Vagina (tissue), 2 donors: ENCODE measurements at regions not wholly inside any gene's neighbourhood (a gene's known extent, or its start where the extent isn't known, plus 50 kb on each side); places are given as distances from the start of the nearest gene placed in this dataset.

Source experiments
- DNase-seq, 2 donors: peaks; one replicate each; pipeline ENCODE4 v3.0.0-alpha.2; 2017; ENCODE audit errors: extremely low spot score in 2 of 2
- H3K27ac ChIP-seq: fragments of 200-600 bp; sonication (generic); one replicate; pipeline ENCODE4 v1.5.1; 2019
- H3K27me3 ChIP-seq: fragments of 200-600 bp; sonication (generic); one replicate; pipeline ENCODE4 v1.5.1; 2019
- H3K36me3 ChIP-seq, 2 donors: fragments of 200-600 bp; sonication (generic); one replicate each; pipeline ENCODE4 v1.5.1; 2017 to 2019
- H3K4me1 ChIP-seq: fragments of 200-600 bp; sonication (generic); one replicate; pipeline ENCODE4 v1.5.1; 2019
- H3K4me3 ChIP-seq, 2 donors: fragments of 200-600 bp; sonication (generic); 1 replicate in 1 of 2; 2 replicates in 1 of 2; pipeline ENCODE4 v1.5.1; 2016 to 2019
- H3K9me3 ChIP-seq: fragments of 200-600 bp; sonication (generic); one replicate; pipeline ENCODE4 v1.5.1; 2019
- POLR2A ChIP-seq, 2 donors: fragments of 450-650 bp; IDR thresholded peaks; one replicate each; pipeline ENCODE4 v1.6.1; 2017; ENCODE audit warnings: antibody characterized with exemption in 2 of 2, mild to moderate bottlenecking in 2 of 2, moderate library complexity in 2 of 2
- POLR2AphosphoS5 ChIP-seq, 2 donors: sonication (generic); formaldehyde crosslinking; IDR thresholded peaks; one replicate each; pipeline ENCODE4 v1.9.0; 2017; ENCODE audit warnings: antibody characterized with exemption in 2 of 2, mild to moderate bottlenecking in 2 of 2, low read depth in 1 of 2; ENCODE audit not compliant: insufficient read depth in 1 of 2
- intact Hi-C: fragments of 100-400 bp; cut with DNase I; formaldehyde crosslinking; loops from one replicate; pipeline ENCODE4 v1.15.1; 2023
- TF ChIP-seq, protein P1 (sequence below), 3 experiments: fragments of 450-650 bp in 2 of 3; fragments of 200-600 bp in 1 of 3; sonication (generic) in 1 of 3; IDR thresholded peaks; one replicate each; pipeline ENCODE4 v1.5.1; 2017 to 2019; ENCODE audit warnings: antibody characterized with exemption in 3 of 3, mild to moderate bottlenecking in 2 of 3, moderate library complexity in 2 of 3

DNA sequence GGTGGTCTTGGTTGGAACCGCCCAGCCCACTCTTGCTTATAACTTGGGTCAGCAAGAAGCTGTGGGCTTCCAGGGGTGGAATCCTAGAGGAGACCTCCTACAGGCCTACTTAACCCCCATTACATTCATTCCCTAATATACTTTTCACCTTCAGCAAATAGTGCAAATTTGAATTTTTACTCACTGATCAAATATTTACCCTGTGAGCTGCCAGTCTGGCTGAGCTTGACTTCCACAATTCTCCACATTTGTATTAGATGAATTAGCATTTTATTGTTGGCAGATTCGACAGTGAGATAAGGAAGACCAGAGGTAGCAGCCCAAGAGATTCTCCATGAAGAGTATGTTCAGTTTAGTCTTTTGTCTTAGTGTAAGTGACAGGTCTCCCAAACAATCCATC lies 199.6 kb downstream of the BCOR start:
- TF ChIP-seq, protein P1, sequence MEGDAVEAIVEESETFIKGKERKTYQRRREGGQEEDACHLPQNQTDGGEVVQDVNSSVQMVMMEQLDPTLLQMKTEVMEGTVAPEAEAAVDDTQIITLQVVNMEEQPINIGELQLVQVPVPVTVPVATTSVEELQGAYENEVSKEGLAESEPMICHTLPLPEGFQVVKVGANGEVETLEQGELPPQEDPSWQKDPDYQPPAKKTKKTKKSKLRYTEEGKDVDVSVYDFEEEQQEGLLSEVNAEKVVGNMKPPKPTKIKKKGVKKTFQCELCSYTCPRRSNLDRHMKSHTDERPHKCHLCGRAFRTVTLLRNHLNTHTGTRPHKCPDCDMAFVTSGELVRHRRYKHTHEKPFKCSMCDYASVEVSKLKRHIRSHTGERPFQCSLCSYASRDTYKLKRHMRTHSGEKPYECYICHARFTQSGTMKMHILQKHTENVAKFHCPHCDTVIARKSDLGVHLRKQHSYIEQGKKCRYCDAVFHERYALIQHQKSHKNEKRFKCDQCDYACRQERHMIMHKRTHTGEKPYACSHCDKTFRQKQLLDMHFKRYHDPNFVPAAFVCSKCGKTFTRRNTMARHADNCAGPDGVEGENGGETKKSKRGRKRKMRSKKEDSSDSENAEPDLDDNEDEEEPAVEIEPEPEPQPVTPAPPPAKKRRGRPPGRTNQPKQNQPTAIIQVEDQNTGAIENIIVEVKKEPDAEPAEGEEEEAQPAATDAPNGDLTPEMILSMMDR (IDR thresholded peaks at IDR 0.05): no peak
- no peak for TF ChIP-seq POLR2A (IDR thresholded peaks at IDR 0.05)
- TF ChIP-seq POLR2AphosphoS5 (IDR thresholded peaks at IDR 0.05; ENCODE audit: insufficient read depth in 1 of 2, low read depth in 1 of 2): no peak

DNA sequence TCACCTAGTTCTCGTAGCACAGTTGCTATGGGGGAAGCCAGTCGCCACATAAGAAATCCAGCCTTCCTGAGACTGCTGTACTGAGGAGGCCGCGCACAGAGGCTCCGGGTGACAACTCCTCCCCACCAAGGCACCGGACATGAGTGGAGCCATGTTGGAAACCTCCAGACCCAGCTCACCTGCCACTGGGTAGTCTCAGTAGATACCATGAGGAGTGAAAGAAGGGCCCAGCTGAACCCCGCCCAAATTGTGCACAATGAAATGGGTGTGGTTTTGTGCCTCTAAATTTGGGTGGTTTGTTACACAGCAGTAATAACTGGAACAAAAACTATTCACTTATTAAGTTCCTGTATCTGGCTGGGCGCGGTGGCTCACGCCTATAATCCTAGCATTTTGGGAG lies 198.7 kb downstream of the BCOR start:
- no peak for DNase-seq
- Histone ChIP-seq H3K27ac (no peak overlapping the region), H3K4me3 (no peak overlapping the region), H3K27me3 (no peaks in the 10 kb centered on the region), H3K36me3 (no peaks in the 10 kb centered on the region), H3K4me1 (peaks cover 11% of the 10 kb centered on the region), H3K9me3 (no peaks in the 10 kb centered on the region)
- intact Hi-C loops: no loop called here
- TF ChIP-seq, protein P1 (IDR thresholded peaks at IDR 0.05): no peak
- no peak for TF ChIP-seq POLR2A (IDR thresholded peaks at IDR 0.05)
- no peak for TF ChIP-seq POLR2AphosphoS5 (IDR thresholded peaks at IDR 0.05; ENCODE audit: insufficient read depth in 1 of 2, low read depth in 1 of 2)

More for the DNA sequence above, 199.6 kb downstream of the BCOR start:
- Histone ChIP-seq H3K4me1 (peaks cover 11% of the 10 kb centered on the region), H3K27me3 (no peaks in the 10 kb centered on the region), H3K27ac (no peak overlapping the region), H3K4me3 (no peak overlapping the region), H3K36me3 (no peaks in the 10 kb centered on the region), H3K9me3 (no peaks in the 10 kb centered on the region)
- no peak for DNase-seq
- intact Hi-C loops: no loop called here

DNA sequence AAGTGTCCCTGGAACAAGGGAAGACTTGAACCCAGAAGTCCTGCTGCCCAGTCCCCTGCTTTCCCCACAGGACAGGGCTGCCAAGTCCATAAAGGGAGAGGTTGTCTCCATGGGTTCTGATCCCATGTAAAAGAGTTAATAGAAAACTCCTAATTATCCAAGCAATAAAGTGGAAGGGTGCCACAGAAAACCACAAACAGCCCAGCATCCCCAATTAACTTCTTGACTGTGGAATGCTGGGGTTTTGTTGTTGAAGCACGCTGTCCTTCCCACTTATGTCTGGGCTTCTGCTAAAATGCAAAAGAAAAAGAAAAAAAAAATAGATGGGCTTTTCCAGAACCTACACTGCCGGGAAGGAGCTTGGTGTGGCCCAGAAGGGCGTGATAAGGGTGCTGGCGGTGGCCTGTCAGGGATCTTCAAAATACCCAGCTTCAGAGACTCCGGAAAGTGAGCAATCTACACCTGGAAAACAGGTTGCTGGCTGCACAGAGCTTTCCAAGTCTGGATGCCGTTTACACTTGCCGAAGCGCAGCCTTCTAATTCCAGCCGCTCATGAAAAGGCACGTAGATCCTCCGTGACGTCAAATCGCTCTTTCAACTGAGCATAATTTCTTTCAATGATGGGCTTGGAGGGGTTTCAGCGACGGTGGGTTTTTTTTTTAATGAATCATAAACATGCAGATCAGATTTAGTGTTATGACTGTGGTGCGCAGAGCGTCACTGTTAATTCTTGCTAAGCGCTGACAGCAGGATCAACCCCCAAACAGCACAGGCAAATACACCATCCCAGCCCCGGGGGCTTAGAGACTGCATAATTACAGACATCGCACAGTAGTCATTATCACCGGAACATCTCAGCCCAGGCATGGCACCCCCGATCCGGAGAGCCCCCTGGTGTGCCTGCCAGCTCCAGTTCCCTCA lies 197.6 kb downstream of the BCOR start:
- no peak for DNase-seq
- H3K9me3 ChIP-seq: no peaks in the 10 kb centered on the region
- TF ChIP-seq POLR2A (IDR thresholded peaks at IDR 0.05): no peak
- no peak for TF ChIP-seq POLR2AphosphoS5 (IDR thresholded peaks at IDR 0.05; ENCODE audit: insufficient read depth in 1 of 2, low read depth in 1 of 2)
- TF ChIP-seq, protein P1 (IDR thresholded peaks at IDR 0.05): no peak
- no peak overlapping the region for H3K4me3 ChIP-seq
- intact Hi-C loops: loop anchor here (10.0 kb wide), 1 partner anchor 255 kb away; no protein-coding TSS in a partner anchor
- no peak overlapping the region for H3K27ac ChIP-seq
- no peaks in the 10 kb centered on the region for H3K36me3 ChIP-seq
- H3K4me1 ChIP-seq: peaks cover 17% of the 10 kb centered on the region
- H3K27me3 ChIP-seq: no peaks in the 10 kb centered on the region

DNA sequence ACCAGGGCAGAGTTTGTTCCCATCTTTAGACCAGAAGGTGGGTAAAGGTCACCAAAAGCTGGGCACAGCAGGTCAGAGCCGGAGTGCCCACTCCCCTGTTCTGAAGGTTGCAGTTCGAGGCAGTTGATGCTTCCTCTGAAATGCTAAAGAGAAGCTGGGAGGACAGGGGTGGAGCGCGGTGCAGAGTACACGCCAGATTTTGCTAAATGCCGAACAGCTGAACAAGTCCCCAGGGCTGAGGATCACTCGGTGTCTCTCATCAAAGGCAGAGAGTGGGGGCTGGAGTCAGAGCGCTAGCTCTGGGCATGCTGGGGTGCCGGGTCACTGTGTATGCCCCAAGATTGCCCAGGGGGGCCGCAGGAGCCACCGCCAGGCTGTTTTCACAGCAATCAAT lies 197.0 kb downstream of the BCOR start:
- Histone ChIP-seq H3K27me3 (no peaks in the 10 kb centered on the region), H3K27ac (no peak overlapping the region)

More for the DNA sequence above, 197.0 kb downstream of the BCOR start:
- H3K9me3 ChIP-seq: no peaks in the 10 kb centered on the region
- no peaks in the 10 kb centered on the region for H3K36me3 ChIP-seq
- DNase-seq: no peak
- H3K4me3 ChIP-seq: no peak overlapping the region
- H3K4me1 ChIP-seq: peaks cover 24% of the 10 kb centered on the region
- TF ChIP-seq, protein P1 (IDR thresholded peaks at IDR 0.05): no peak
- TF ChIP-seq POLR2A (IDR thresholded peaks at IDR 0.05) (no peak), POLR2AphosphoS5 (IDR thresholded peaks at IDR 0.05; ENCODE audit: insufficient read depth in 1 of 2, low read depth in 1 of 2) (no peak)
- intact Hi-C loops: loop anchor here (10.0 kb wide), 1 partner anchor 254 kb away; no protein-coding TSS in a partner anchor
